Panc1 (cell line): ENCODE measurements at regions not wholly inside any gene's neighbourhood (a gene's known extent, or its start where the extent isn't known, plus 50 kb on each side); places are given as distances from the start of the nearest gene placed in this dataset.

Source experiments
- POLR2AphosphoS5 ChIP-seq: IDR thresholded peaks from 2 replicates; pipeline ENCODE4 v1.6.1; 2012; ENCODE audit warnings: mild to moderate bottlenecking, low read depth, low read length, moderate library complexity
- SIN3A ChIP-seq: IDR thresholded peaks from 2 replicates; pipeline ENCODE4 v1.6.1; 2012; ENCODE audit warnings: low read depth, mild to moderate bottlenecking, low read length, moderate library complexity, borderline replicate concordance; ENCODE audit not compliant: insufficient read depth
- TCF7L2 ChIP-seq: IDR thresholded peaks from 2 replicates; pipeline ENCODE4 v1.6.1; 2011; ENCODE audit warnings: mild to moderate bottlenecking, low read depth, low read length, inconsistent platforms
- TF ChIP-seq, protein P1 (sequence below): fragments of 450-650 bp; IDR thresholded peaks from 2 replicates; pipeline ENCODE4 v1.5.1; 2017; ENCODE audit warnings: mild to moderate bottlenecking

GRCh38 chr5:12840972-12841371 lies 936.7 kb upstream of the CTNND2 start:
- TF ChIP-seq, protein P1, sequence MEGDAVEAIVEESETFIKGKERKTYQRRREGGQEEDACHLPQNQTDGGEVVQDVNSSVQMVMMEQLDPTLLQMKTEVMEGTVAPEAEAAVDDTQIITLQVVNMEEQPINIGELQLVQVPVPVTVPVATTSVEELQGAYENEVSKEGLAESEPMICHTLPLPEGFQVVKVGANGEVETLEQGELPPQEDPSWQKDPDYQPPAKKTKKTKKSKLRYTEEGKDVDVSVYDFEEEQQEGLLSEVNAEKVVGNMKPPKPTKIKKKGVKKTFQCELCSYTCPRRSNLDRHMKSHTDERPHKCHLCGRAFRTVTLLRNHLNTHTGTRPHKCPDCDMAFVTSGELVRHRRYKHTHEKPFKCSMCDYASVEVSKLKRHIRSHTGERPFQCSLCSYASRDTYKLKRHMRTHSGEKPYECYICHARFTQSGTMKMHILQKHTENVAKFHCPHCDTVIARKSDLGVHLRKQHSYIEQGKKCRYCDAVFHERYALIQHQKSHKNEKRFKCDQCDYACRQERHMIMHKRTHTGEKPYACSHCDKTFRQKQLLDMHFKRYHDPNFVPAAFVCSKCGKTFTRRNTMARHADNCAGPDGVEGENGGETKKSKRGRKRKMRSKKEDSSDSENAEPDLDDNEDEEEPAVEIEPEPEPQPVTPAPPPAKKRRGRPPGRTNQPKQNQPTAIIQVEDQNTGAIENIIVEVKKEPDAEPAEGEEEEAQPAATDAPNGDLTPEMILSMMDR, result no peak
- TF ChIP-seq SIN3A (no peak), POLR2AphosphoS5 (no peak), TCF7L2 (no peak)
